ENCODE measurements at regions not wholly inside any gene's neighbourhood (a gene's known extent, or its start where the extent isn't known, plus 50 kb on each side); places are given as distances from the start of the nearest gene placed in this dataset.

DNA sequence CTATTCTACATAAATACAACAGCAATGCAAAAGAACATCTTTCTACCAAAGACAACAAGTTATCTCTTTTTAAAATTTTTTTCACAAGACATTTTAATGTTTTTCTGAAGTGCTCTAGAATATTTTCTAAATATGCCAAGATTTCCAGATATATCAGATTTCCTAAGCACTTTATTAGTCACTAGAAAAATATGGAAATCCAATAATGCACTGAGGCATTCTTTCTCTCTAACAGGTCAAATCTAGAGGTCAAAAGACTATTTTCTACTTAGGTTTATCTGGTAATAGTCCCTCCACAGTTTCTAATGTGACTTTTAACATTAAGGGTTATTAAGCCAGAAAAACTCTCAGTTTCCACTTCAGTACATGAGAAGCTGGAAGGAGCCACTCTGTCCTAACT, 1041.2 kb upstream of the INTU start:
- TF ChIP-seq, protein P1, sequence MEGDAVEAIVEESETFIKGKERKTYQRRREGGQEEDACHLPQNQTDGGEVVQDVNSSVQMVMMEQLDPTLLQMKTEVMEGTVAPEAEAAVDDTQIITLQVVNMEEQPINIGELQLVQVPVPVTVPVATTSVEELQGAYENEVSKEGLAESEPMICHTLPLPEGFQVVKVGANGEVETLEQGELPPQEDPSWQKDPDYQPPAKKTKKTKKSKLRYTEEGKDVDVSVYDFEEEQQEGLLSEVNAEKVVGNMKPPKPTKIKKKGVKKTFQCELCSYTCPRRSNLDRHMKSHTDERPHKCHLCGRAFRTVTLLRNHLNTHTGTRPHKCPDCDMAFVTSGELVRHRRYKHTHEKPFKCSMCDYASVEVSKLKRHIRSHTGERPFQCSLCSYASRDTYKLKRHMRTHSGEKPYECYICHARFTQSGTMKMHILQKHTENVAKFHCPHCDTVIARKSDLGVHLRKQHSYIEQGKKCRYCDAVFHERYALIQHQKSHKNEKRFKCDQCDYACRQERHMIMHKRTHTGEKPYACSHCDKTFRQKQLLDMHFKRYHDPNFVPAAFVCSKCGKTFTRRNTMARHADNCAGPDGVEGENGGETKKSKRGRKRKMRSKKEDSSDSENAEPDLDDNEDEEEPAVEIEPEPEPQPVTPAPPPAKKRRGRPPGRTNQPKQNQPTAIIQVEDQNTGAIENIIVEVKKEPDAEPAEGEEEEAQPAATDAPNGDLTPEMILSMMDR (conservative IDR thresholded peaks at IDR 0.05) = no peak
- no peak for DNase-seq (ENCODE audit: low read depth, low spot score)
- Mint-ChIP-seq H3K36me3 (ENCODE audit: low read depth) (peaks cover 12% of the 10 kb centered on the region), H3K4me3 (no peak overlapping the region), H3K27ac (ENCODE audit: unreplicated experiment) (no peak overlapping the region), H3K9me3 (peaks cover 22% of the 10 kb centered on the region), H3K27me3 (ENCODE audit: low read depth) (no peaks in the 10 kb centered on the region), H3K4me1 (no peaks in the 10 kb centered on the region)

- H3K36me3 Mint-ChIP-seq (ENCODE audit: low read depth) = peaks cover 11% of the 10 kb centered on the region
- H3K4me1 Mint-ChIP-seq = no peaks in the 10 kb centered on the region
- TF ChIP-seq, protein P1 (conservative IDR thresholded peaks at IDR 0.05) = peak; percentile 59
- DNase-seq (ENCODE audit: low read depth, low spot score) = no peak
- no peaks in the 10 kb centered on the region for H3K27me3 Mint-ChIP-seq (ENCODE audit: low read depth)
- no peak overlapping the region for H3K4me3 Mint-ChIP-seq
- H3K27ac Mint-ChIP-seq (ENCODE audit: unreplicated experiment) = no peak overlapping the region
- peaks cover 22% of the 10 kb centered on the region for H3K9me3 Mint-ChIP-seq
These were observed 1040.7 kb upstream of the INTU start for GRCh38 chr4:126592088-126592487.

DNA sequence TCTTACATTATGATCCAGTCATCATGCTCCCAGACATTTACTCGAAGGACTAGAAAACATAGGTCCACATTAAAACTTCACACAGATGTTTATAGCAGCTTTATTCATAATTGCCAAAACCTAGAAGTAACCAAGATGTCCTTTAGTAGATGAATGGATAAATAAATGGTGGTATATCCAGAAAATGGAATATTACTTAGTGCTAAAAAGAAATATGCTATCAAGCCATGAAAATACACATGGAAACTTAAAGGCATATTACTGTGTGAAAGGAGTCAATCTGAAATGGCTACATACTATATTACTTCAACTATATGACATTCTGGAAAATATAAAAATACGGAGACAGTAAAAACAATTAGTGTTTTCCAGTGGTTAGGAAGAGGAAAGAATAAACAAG, 1039.1 kb upstream of the INTU start:
- H3K27ac Mint-ChIP-seq (ENCODE audit: unreplicated experiment) = no peak overlapping the region

GRCh38 chr4:126595643-126596042, 1037.1 kb upstream of the INTU start:
- no peak for DNase-seq (ENCODE audit: low read depth, low spot score)
- Mint-ChIP-seq H3K27ac (ENCODE audit: unreplicated experiment) (no peak overlapping the region), H3K9me3 (peaks cover 8% of the 10 kb centered on the region), H3K36me3 (ENCODE audit: low read depth) (peaks cover 3% of the 10 kb centered on the region), H3K27me3 (ENCODE audit: low read depth) (no peaks in the 10 kb centered on the region), H3K4me3 (no peak overlapping the region), H3K4me1 (no peaks in the 10 kb centered on the region)
- TF ChIP-seq, protein P1 (conservative IDR thresholded peaks at IDR 0.05) = no peak

More for the DNA sequence above, 1039.1 kb upstream of the INTU start:
- peaks cover 11% of the 10 kb centered on the region for H3K36me3 Mint-ChIP-seq (ENCODE audit: low read depth)
- H3K9me3 Mint-ChIP-seq = peaks cover 16% of the 10 kb centered on the region
- no peak overlapping the region for H3K4me3 Mint-ChIP-seq
- TF ChIP-seq, protein P1 (conservative IDR thresholded peaks at IDR 0.05) = no peak
- H3K4me1 Mint-ChIP-seq = no peaks in the 10 kb centered on the region
- no peaks in the 10 kb centered on the region for H3K27me3 Mint-ChIP-seq (ENCODE audit: low read depth)
- DNase-seq (ENCODE audit: low read depth, low spot score) = no peak

- Mint-ChIP-seq H3K4me3 (no peak overlapping the region), H3K9me3 (no peaks in the 10 kb centered on the region), H3K27ac (ENCODE audit: unreplicated experiment) (no peak overlapping the region), H3K4me1 (no peaks in the 10 kb centered on the region), H3K27me3 (ENCODE audit: low read depth) (no peaks in the 10 kb centered on the region), H3K36me3 (ENCODE audit: low read depth) (no peaks in the 10 kb centered on the region)
- no peak for DNase-seq (ENCODE audit: low read depth, low spot score)
- TF ChIP-seq, protein P1 (conservative IDR thresholded peaks at IDR 0.05) = no peak
These were observed 1033.0 kb upstream of the INTU start for GRCh38 chr4:126599746-126600145.

GRCh38 chr4:126603210-126603609, 1029.5 kb upstream of the INTU start:
- Mint-ChIP-seq H3K36me3 (ENCODE audit: low read depth) (no peaks in the 10 kb centered on the region), H3K4me3 (no peak overlapping the region), H3K4me1 (peaks cover 5% of the 10 kb centered on the region), H3K9me3 (no peaks in the 10 kb centered on the region), H3K27ac (ENCODE audit: unreplicated experiment) (no peak overlapping the region), H3K27me3 (ENCODE audit: low read depth) (no peaks in the 10 kb centered on the region)
- TF ChIP-seq, protein P1 (conservative IDR thresholded peaks at IDR 0.05) = no peak
- DNase-seq (ENCODE audit: low read depth, low spot score) = no peak

All from neural crest cell (in vitro differentiated cells).